Suprapubic skin (tissue), 4 donors: ENCODE measurements at regions not wholly inside any gene's neighbourhood (a gene's known extent, or its start where the extent isn't known, plus 50 kb on each side); places are given as distances from the start of the nearest gene placed in this dataset.
"Not testable (repeated sequence)": the region's sequence is repeated elsewhere in the genome, so short reads cannot be mapped to it uniquely, and the experiment has no call there.

Source experiments
- DNase-seq, 2 donors: peaks; one replicate each; pipeline ENCODE4 v3.0.0-alpha.2; 2019; ENCODE audit warnings: low spot score in 2 of 2
- H3K27ac ChIP-seq: fragments of 200-600 bp; sonication (generic); one replicate; pipeline ENCODE4 v1.5.1; 2019
- H3K27me3 ChIP-seq: fragments of 200-600 bp; sonication (generic); one replicate; pipeline ENCODE4 v1.5.1; 2019
- H3K36me3 ChIP-seq: fragments of 200-600 bp; sonication (generic); one replicate; pipeline ENCODE4 v1.5.1; 2019
- H3K4me1 ChIP-seq: fragments of 200-600 bp; sonication (generic); one replicate; pipeline ENCODE4 v1.5.1; 2019
- H3K4me3 ChIP-seq: fragments of 200-600 bp; sonication (generic); one replicate; pipeline ENCODE4 v1.5.1; 2019; ENCODE audit warnings: mild to moderate bottlenecking
- H3K9me3 ChIP-seq: fragments of 200-600 bp; sonication (generic); one replicate; pipeline ENCODE4 v1.5.1; 2019
- EP300 ChIP-seq: sonication (generic); formaldehyde crosslinking; IDR thresholded peaks from one replicate; pipeline ENCODE4 v1.6.1; 2017; ENCODE audit warnings: antibody characterized with exemption
- POLR2A ChIP-seq, 2 donors: fragments of 450-650 bp; IDR thresholded peaks; one replicate each; pipeline ENCODE4 v1.6.1; 2017; ENCODE audit warnings: antibody characterized with exemption in 2 of 2, mild to moderate bottlenecking in 2 of 2, moderate library complexity in 2 of 2
- POLR2AphosphoS5 ChIP-seq, 3 donors: sonication (generic); formaldehyde crosslinking; IDR thresholded peaks; one replicate each; pipeline ENCODE4 v1.6.1; 2017; ENCODE audit warnings: antibody characterized with exemption in 3 of 3
- WGBS: methylation state at CpG from one replicate; pipeline ENCODE4 v1.1.5; 2018; 5-methylcytosine and 5-hydroxymethylcytosine counted together
- TF ChIP-seq, protein P1 (sequence below), 2 donors: fragments of 200-600 bp in 1 of 2; fragments of 450-650 bp in 1 of 2; sonication (generic) in 1 of 2; IDR thresholded peaks; one replicate each; pipeline ENCODE4 v1.5.1; 2016 to 2019; ENCODE audit warnings: antibody characterized with exemption in 2 of 2, mild to moderate bottlenecking in 1 of 2, moderate library complexity in 1 of 2

DNA sequence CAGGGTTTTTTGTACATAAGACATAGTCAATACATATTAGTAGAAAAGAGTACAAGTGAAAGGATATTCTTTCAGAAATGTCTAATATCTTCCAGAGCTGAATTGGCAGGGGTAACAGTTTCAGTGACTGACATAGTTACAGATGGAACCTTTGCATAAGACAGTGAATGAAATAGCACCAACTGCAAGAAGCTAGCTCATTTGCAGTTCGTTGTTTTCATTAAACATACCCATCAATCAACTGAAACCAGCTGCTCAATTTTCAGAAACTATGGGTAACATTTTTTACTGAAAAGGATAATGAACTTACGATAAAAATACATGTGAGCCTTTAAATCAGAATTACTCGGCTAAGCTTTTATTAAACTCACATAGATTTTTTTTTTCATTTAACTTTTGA lies 93.9 kb upstream of the EPHA3 start:
- Histone ChIP-seq H3K27ac (no peak overlapping the region), H3K36me3 (no peaks in the 10 kb centered on the region), H3K4me1 (no peaks in the 10 kb centered on the region), H3K9me3 (no peaks in the 10 kb centered on the region), H3K4me3 (no peak overlapping the region), H3K27me3 (no peaks in the 10 kb centered on the region)
- TF ChIP-seq, protein P1, sequence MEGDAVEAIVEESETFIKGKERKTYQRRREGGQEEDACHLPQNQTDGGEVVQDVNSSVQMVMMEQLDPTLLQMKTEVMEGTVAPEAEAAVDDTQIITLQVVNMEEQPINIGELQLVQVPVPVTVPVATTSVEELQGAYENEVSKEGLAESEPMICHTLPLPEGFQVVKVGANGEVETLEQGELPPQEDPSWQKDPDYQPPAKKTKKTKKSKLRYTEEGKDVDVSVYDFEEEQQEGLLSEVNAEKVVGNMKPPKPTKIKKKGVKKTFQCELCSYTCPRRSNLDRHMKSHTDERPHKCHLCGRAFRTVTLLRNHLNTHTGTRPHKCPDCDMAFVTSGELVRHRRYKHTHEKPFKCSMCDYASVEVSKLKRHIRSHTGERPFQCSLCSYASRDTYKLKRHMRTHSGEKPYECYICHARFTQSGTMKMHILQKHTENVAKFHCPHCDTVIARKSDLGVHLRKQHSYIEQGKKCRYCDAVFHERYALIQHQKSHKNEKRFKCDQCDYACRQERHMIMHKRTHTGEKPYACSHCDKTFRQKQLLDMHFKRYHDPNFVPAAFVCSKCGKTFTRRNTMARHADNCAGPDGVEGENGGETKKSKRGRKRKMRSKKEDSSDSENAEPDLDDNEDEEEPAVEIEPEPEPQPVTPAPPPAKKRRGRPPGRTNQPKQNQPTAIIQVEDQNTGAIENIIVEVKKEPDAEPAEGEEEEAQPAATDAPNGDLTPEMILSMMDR (IDR thresholded peaks at IDR 0.05), result no peak
- TF ChIP-seq POLR2A (IDR thresholded peaks at IDR 0.05) (no peak), POLR2AphosphoS5 (IDR thresholded peaks at IDR 0.05) (no peak), EP300 (no peak)
- 72% methylated on average over 3 of the region's 3 CpGs for WGBS
- no peak for DNase-seq

- no peaks in the 10 kb centered on the region for H3K36me3 ChIP-seq
- TF ChIP-seq, protein P1 (IDR thresholded peaks at IDR 0.05), result no peak
- TF ChIP-seq POLR2A (IDR thresholded peaks at IDR 0.05), result no peak
- no peak for TF ChIP-seq EP300
- no peak for TF ChIP-seq POLR2AphosphoS5 (IDR thresholded peaks at IDR 0.05)
- no peaks in the 10 kb centered on the region for H3K27me3 ChIP-seq
- 83% methylated on average over 1 of the region's 1 CpG for WGBS
- DNase-seq, result no peak
- no peaks in the 10 kb centered on the region for H3K4me1 ChIP-seq
- no peak overlapping the region for H3K27ac ChIP-seq
- no peak overlapping the region for H3K4me3 ChIP-seq
- no peaks in the 10 kb centered on the region for H3K9me3 ChIP-seq
Measured at GRCh38 chr3:89017531-89017930, 89.9 kb upstream of the EPHA3 start.

DNA sequence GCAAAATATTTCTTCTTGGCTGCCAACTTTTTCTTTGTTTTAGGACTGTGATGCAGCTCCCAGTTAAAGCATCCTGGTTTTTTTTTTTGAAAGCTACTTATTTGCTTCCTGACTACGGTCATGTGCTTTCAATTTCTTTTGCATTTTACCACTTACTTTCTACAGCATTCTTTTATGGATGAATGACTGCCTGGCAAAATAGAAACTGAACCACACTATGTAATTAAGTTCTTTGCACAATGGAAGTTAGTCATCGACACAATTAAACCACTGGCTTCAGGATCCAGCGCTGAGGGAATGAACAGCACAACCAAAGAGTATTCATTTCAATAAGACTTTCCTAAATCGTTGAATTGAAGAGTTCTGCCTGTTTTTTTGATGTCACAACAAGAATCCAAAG lies 82.2 kb upstream of the EPHA3 start:
- Histone ChIP-seq H3K4me1 (no peaks in the 10 kb centered on the region), H3K27me3 (no peaks in the 10 kb centered on the region), H3K9me3 (no peaks in the 10 kb centered on the region), H3K36me3 (no peaks in the 10 kb centered on the region), H3K4me3 (no peak overlapping the region), H3K27ac (no peak overlapping the region)
- WGBS, result 39% methylated on average over 4 of the region's 4 CpGs
- no peak for DNase-seq
- no peak for TF ChIP-seq EP300
- TF ChIP-seq POLR2AphosphoS5 (IDR thresholded peaks at IDR 0.05), result no peak

DNA sequence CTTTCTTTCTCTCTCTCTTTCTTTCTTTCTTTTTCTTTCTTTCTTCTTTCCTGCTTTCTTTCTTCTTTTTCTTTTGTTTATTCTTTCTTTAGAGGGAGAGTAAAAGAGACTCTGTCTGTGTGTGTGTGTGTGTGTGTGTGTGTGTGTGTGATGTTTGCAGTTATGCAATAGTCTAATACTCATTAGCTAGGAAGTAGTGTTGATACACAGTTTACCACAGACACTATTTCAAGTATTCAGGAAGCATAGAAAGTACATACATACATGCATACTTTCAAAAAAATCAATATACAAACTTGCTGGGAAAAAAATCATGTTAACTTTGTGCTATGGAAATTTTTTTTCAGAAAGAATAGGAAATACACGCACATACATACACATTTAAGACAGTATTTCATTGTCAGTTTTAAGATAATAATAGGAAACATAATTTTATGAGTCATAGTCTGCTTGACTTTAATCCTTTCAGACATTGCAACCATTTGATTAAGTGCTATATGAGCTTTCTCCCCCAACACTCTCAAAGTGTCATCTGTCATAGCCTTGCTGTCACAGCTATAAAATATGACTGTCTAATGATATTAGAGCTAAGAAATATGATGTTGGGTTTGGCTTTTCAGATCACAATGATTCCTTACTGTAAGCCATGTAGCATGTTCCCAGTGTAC lies 74.9 kb upstream of the EPHA3 start:
- no peak overlapping the region for H3K4me3 ChIP-seq
- TF ChIP-seq, protein P1 (IDR thresholded peaks at IDR 0.05), result no peak
- TF ChIP-seq POLR2AphosphoS5 (IDR thresholded peaks at IDR 0.05) (no peak), POLR2A (IDR thresholded peaks at IDR 0.05) (no peak), EP300 (no peak)
- 49% methylated on average over 1 of the region's 1 CpG for WGBS
- no peaks in the 10 kb centered on the region for H3K36me3 ChIP-seq
- H3K4me1 ChIP-seq, result no peaks in the 10 kb centered on the region
- H3K9me3 ChIP-seq, result no peaks in the 10 kb centered on the region
- DNase-seq, result no peak
- H3K27ac ChIP-seq, result no peak overlapping the region
- H3K27me3 ChIP-seq, result no peaks in the 10 kb centered on the region

DNA sequence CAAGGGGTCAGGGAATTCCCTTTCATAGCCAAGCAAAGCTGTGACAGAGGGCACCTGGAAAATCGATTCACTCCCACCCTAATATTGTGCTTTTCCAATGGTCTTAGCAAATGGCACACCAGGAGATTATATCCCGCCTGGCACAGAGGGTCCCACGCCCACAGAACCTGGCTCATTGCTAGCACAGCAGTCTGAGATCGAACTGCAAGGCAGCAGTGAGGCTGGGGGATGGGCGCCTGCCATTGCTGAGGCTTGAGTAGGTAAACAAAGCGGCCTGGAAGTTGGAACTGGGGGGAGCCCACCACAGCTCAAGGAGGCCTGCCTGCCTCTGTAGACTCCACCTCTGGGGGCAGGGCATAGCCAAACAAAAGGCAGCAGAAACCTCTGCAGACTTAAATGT lies 72.7 kb upstream of the EPHA3 start:
- H3K4me3 ChIP-seq, H3K9me3 ChIP-seq, H3K27ac ChIP-seq, H3K4me1 ChIP-seq, H3K27me3 ChIP-seq, DNase-seq, H3K36me3 ChIP-seq: not testable (repeated sequence)
- WGBS, result 87% methylated on average over 4 of the region's 6 CpGs

GRCh38 chr3:89038869-89039268 lies 68.6 kb upstream of the EPHA3 start:
- H3K27me3 ChIP-seq, result no peaks in the 10 kb centered on the region
- 2% methylated on average over 1 of the region's 1 CpG for WGBS

More at GRCh38 chr3:89038869-89039268, 68.6 kb upstream of the EPHA3 start:
- Histone ChIP-seq H3K27ac (no peak overlapping the region), H3K4me3 (no peak overlapping the region), H3K4me1 (no peaks in the 10 kb centered on the region), H3K36me3 (no peaks in the 10 kb centered on the region), H3K9me3 (no peaks in the 10 kb centered on the region)
- TF ChIP-seq EP300 (no peak), POLR2AphosphoS5 (IDR thresholded peaks at IDR 0.05) (no peak), POLR2A (IDR thresholded peaks at IDR 0.05) (no peak)
- TF ChIP-seq, protein P1 (IDR thresholded peaks at IDR 0.05), result no peak
- DNase-seq, result no peak
